ENCODE measurements at regions not wholly inside any gene's neighbourhood (a gene's known extent, or its start where the extent isn't known, plus 50 kb on each side); places are given as distances from the start of the nearest gene placed in this dataset.
"Not testable (repeated sequence)": the region's sequence is repeated elsewhere in the genome, so short reads cannot be mapped to it uniquely, and the experiment has no call there.

GRCh38 chr4:58359590-58359989 is 1249.4 kb upstream of the IGFBP7 start:
- no peak for DNase-seq

GRCh38 chr4:58357947-58358346 is 1247.8 kb upstream of the IGFBP7 start:
- DNase-seq: no peak

- DNase-seq: no peak
Measured at GRCh38 chr4:58325070-58325469, 1214.9 kb upstream of the IGFBP7 start.

DNA sequence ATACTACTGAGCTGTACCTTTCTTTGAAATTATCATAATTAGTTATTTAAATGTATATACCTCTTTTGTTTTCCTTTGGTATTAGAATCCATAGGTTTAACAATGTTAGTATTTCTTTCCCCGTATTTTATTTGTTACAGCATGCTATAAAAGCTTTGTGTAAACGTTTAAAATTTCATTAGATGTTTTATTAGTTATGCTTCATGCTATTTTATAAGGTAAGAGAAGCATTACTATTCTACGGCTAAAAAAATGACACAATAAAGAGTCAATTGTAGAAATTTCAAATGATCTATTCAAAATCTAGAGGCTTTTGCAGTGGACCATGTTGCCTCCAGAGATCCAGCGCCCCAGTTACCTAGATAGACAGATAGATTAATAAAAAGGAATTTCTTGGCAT is 1203.3 kb upstream of the IGFBP7 start:
- DNase-seq: no peak

DNA sequence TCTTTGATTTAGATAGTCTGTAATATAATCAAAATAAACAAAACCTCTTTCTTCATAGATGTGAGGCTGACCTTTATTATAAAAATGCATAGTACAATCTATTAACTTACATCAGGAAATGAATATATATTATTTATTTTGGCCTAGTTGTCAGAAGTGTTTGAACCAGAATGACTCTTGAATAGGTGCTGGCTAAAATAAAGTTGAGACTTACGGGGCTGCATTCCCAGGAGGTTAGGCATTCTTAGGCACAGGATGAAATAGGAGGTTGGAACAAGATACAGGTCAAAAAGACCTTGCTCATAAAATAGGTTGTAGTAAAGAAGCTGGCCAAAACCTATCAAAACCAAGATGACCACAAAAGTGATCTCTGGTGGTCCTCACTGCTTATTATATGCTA is 1193.3 kb upstream of the IGFBP7 start:
- DNase-seq: no peak

DNA sequence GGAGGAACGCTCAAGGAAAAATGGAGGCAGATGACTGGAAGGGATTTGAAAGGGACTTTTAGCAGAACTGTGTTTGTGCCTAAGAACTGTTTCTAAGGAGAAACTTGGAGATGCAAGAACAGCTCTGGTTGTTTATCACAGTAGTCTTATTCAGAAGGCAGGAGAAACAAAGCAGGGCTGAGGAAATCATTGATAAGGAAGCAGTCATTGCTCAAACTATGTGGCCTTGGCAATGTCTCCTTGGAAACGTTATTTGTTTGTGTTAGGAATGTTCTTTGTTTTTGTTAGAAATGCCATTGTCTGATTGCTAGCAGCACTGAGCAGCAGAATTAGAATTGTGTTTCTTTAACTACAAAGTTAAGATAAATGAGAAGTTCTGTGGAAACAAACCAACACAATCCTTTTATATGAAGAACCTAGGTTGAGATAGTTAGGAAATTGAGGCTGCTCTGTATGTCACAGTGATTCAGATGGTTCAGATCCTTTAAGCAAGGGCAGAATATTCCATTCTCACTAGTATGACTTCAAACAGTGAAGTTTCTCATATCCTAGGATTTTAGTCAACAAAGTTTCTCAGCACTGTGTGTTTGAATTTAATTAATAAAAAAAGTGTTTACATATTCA is 1191.3 kb upstream of the IGFBP7 start:
- DNase-seq: no peak

- DNase-seq: no peak
Measured at GRCh38 chr4:58286335-58286734, 1176.2 kb upstream of the IGFBP7 start.

DNA sequence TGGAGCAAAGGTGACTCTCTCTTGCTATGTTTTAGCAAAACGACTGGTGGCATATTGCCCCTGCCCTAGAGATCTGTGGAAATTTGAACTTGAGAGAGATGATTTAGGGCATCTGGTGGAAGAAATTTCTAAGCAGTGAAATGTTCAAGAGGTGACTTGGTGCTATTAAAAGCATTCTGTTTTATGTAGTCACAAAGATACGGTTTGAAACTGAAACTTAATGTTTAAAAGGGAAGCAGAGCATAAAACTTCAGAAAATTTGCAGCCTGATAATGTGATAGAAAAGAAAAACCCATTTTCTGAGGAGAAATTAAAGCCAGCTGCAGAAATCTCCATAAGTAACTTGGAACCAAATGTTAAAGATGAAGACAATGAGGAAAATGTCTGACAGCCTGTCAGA is 1170.7 kb upstream of the IGFBP7 start:
- DNase-seq: not testable (repeated sequence)

DNA sequence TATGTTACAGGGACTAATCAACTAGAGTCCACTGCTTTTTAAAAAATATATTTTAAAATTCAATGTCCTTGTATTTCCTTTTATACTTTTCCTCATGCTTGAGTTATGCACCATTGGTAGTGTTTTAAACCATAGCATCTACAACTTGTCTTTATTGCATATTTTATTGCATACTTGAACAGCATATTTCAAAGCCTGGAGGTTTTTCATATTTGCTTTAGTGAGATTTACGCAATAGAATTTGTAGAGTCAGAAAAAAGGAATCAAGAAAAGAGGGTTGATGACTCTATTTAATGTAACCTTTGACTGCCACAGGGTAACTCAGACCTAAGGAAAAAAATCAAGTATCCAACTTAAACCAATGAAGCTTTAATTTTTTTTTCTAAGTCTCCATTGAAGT is 1165.7 kb upstream of the IGFBP7 start:
- DNase-seq: no peak

- no peak for DNase-seq
Measured at GRCh38 chr4:58274553-58274952, 1164.4 kb upstream of the IGFBP7 start.

DNA sequence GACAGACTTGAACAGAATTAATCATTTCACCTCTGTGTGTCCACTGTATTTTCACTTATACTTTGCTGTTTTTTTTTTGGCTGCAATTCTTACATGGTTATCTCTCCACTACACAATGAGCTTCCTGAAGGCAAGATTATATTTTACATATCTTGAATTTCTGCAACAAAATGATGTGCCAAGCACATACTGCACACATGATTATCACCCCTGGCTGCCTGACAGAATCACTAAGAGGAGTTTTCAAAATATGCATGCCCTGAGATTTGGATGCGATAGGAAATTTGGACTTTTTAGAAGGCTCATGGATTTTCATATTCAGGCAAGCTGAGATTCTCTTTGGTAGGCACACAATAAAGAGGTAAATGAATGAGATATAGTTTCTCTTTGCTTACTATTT is 1162.1 kb upstream of the IGFBP7 start:
- DNase-seq: no peak

- no peak for DNase-seq
Measured at GRCh38 chr4:58265734-58266133, 1155.5 kb upstream of the IGFBP7 start.

DNA sequence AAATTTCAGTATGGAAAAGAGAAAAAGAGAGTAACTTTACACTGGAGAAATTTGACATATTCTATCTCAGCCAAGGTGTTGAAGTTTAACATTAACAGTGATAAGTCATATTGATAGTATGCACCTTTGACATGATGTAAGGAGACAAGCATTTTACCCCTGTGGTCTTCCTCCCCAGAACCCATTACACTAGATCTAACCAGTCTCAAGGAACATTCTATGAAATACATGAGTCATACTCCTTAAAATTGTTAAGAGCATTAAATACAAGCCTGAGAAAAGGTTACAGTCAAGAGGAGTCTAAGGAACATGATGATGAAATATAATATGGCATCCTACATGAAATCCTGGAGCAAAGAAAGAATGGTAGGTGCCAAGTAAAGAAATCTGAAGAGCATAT is 1151.3 kb upstream of the IGFBP7 start:
- no peak for DNase-seq

- DNase-seq: no peak
Measured at GRCh38 chr4:58254291-58254690, 1144.1 kb upstream of the IGFBP7 start.

- no peak for DNase-seq
Measured at GRCh38 chr4:58252656-58253055, 1142.5 kb upstream of the IGFBP7 start.

GRCh38 chr4:58247792-58248191 is 1137.6 kb upstream of the IGFBP7 start:
- DNase-seq: no peak

GRCh38 chr4:58225460-58225859 is 1115.3 kb upstream of the IGFBP7 start:
- DNase-seq: no peak

DNA sequence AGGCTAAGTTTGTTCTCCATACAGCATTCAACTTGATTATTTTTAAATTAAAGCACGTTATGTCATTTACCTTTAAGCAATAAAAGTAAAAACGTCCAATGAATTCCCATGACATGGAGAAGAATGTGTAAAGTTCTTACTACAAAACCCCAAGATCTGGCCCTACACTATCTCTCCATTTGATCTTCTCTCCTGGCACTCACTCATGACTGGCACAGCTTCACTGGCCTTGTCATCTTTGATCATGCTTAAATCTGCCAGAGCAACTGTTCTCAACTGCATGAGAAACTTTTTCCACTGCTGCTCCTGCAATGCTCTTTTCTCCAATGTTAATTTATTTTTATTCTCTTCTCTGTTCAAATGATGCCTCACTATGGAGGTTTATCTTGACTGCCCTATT is 1109.0 kb upstream of the IGFBP7 start:
- no peak for DNase-seq

- DNase-seq: no peak
Measured at GRCh38 chr4:58216461-58216860, 1106.3 kb upstream of the IGFBP7 start.

DNA sequence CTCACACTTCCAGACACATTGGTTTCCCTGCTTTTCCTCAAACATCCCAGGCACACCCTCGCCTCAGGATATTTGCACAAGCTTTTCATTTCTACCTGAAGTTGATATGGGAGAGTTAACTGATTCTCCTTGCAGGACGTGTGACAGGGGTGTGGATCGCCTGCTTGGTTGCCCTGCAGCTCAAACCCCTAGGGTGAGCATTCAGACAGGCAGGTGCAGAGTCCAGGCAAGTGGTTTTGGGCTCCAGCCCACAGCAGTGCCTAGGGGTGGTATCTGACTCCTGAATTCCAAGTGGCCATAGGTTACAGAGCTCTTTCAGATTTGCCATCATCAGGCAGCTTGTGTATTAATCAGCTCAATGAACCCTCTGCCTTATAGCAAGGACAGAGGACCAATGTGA is 1104.2 kb upstream of the IGFBP7 start:
- DNase-seq: no peak

- no peak for DNase-seq
Measured at GRCh38 chr4:58209551-58209950, 1099.4 kb upstream of the IGFBP7 start.

- DNase-seq: no peak
Measured at GRCh38 chr4:58209001-58209400, 1098.8 kb upstream of the IGFBP7 start.

GRCh38 chr4:58205446-58206235 is 1095.5 kb upstream of the IGFBP7 start:
- DNase-seq: no peak

- DNase-seq: no peak
Measured at GRCh38 chr4:58192217-58192616, 1082.0 kb upstream of the IGFBP7 start.

DNA sequence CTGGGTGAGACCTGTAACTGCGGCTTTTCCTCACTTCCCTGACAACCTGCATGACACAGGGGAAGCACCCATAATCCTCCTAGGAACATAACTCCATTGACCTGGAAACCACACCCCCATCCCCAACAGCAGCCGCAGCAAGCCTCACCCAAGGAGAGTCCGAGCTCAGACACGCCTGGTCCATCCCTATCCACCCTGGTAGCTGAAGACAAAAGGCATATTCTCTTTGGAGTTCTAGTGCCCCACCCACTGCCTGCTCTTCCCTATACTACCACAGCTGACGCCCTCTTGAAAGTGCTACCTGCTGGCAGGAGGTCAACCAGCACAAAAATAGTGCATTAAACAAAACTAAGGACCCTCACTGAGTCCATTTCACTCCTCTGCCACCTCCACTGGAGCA is 1080.9 kb upstream of the IGFBP7 start:
- no peak for DNase-seq

All from NCI-H2029 (cell line).